NCI-H460 (cell line): ENCODE measurements at regions not wholly inside any gene's neighbourhood (a gene's known extent, or its start where the extent isn't known, plus 50 kb on each side); places are given as distances from the start of the nearest gene placed in this dataset.
"Not testable (repeated sequence)": the region's sequence is repeated elsewhere in the genome, so short reads cannot be mapped to it uniquely, and the experiment has no call there.

ENCODE experiments used
- DNase-seq: peaks from one replicate; pipeline ENCODE4 v3.0.0-alpha.2; 2016; ENCODE audit warnings: low read depth; ENCODE audit errors: extremely low read depth

DNA sequence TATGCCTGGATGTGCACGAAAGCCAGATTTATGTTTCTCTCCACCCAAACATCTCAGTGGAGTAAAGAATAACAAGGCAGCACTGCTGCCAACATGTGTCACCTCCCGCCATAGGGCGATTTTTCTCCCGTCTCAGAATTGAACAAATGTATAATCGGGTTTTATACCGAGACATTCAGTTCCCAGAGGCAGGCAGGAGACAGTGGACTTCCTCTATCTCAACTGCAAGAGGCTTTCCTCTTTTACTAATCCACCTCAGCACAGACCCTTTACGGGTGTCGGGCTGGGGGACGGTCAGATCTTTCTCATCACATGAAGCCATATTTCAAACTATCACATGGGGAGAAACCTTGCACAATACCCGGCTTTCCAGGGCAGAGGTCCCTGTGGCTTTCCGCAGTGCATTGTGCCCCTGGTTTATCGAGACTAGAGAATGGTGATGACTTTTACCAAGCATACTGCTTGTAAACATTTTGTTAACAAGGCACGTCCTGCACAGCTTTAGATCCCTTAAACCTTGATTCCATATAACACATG, 124.2 kb upstream of the ZNF184 start:
- not testable (repeated sequence) for DNase-seq

DNA sequence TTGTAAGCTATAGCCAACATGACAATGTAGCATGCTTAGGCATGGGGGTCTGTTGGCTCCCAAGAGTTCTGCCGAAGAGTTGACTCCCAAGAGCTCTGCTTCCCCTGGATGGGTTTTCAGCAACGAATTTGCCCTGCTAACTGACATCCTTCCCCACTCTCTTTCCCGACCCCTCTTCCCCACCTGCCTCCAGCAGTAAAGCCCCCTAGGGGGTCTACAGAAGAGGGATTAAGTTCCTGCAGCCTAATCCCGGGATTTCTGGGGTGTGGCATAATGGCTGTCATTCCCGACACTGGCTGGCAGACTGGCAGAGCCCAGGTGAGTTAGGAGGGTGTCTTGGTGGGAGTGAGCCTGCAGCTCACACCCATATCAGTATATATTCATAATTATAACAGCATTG, 121.0 kb upstream of the ZNF184 start:
- DNase-seq, result no peak

- DNase-seq, result no peak
These were observed 120.4 kb upstream of the ZNF184 start for GRCh38 chr6:27593200-27593818.

DNA sequence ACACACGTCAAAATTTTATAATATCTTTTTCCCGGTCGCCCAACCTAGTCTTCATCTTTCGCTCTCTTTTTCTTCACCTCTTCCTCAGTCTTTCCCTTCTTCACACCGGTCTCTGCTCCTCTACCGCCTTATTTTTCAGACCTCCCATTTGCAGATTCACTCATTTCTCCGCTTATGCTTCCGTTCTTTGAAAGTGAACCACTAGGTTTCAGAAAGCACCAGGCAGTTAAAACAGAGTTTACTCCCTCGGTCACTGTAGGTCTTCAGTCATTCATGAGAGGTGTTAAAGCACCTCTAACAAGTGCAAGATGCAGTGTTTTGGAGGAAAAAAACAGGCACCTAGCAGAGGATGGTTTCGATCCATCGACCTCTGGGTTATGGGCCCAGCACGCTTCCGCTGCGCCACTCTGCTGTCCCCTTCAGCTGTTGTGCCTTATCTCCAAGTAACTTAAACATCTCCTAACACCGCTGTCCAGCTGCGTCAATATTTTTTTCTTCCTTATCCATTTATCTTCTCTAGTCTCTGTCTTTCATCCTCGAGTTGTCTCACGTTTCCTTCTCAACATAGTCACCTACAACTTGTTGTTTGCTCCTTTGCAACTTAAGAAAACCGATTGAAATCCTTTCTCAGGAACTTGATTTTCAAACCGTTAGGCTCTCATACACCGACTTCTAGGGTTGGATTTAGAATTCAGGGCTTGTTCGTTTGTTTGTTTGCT, 119.7 kb upstream of the ZNF184 start:
- DNase-seq, result peak; percentile 64

- peak; percentile 53 for DNase-seq
These were observed 119.0 kb upstream of the ZNF184 start for GRCh38 chr6:27591699-27592480.

DNA sequence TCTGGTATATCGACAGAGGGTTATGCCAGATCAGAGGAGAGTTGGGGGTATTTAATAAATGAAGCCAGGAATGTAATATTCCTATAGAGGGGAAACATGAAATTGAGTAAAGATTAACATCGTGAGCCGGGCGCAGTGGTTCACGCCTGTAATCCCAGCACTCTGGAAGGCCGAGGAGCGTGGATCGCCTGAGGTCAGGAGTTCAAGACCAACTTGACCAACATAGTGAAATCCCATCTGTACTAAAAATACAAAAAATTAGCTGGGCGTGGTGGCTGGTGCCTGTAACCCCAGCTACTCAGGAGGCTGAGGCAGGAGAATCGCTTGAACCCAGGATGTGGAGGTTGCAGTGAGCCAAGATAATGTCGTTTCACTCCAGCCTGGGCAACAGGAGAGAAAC, 112.4 kb upstream of the ZNF184 start:
- not testable (repeated sequence) for DNase-seq

GRCh38 chr6:27584326-27584725, 111.4 kb upstream of the ZNF184 start:
- no peak for DNase-seq

GRCh38 chr6:27582928-27583725, 110.2 kb upstream of the ZNF184 start:
- DNase-seq, result peak; percentile 60

- no peak for DNase-seq
These were observed 107.1 kb upstream of the ZNF184 start for GRCh38 chr6:27579973-27580372.

DNA sequence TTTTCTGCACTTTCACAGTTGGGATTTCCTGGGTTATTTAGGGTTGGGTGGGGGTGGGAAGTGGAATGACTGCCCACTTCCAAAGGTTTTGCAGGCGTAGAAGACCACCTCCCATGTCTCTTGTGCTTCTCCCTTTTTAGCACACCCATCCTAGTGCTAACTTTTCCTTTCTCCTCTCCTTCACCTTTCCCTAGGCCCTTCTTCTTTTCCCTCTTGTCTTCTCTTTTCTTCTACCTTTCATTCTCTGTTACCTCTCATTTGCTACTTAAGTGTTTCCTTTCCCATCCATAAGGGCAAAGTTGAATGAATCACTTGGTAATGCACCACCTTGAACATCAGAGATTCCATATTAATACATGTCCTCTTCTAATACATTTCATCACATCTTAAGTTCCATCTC, 105.0 kb upstream of the ZNF184 start:
- DNase-seq, result no peak

DNA sequence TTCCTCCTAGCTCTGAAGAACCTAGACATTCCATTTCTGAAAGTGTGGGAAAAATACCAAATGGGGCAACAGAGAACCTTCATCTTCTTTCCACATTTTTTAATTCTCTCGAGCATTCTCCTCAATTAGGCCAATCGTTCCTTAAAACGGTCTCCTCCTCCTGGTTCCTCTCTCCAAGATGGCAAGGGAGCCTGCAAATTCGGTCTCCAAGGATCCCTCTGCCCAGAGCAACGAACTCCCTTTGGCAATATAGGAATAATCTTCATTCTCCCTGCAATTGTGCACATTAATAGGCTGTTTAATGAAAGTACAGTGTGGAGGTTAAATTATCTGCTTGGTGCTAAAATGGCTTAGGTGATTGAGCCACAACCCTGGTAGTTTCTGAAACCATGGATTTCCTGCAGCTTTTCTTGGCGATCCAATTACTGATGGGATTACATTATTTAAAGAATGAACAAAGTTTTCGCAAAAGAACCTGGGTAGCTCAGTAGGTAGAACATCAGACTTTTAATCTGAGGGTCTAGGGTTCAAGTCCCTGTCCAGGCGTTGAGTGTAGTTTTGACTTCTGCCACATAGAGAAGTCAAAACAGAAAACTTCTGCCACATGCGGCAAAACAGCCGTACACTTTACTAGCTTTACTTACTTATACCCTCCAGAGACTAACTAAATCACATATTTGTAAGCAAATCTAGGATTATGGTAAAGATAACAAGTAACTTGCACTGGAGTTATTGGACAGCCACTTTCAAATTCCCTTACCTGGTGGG, 102.9 kb upstream of the ZNF184 start:
- peak; percentile 54 for DNase-seq

DNA sequence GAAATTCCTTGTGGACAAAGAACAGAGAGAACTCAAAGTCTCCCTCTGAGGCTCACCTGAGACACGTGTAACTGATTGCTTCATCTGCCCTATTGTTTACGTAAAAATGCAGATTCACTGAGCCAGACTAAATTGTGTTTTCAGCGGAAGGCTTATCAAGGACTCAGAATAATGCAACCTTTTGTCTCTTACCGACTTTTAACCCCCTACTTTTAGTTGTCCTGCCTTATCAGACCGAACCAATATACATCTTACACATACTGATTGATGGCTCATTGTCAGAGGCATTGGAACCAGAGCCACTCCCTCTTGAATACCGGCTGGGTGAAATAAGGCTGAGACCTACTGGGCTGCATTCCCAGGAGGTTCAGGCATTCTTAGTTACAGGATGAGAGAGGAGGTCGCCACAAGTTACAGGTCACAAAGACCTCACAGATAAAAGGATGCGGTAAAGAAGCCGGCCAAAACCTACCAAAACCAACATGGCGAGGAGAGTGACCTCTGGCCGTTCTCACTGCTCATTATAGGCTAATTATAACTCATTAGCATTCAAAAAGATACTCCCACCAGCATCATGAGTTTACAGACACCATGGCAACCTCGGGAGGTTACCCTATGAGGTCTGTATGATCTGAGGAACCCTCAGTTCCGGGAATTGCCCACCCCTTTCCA, 95.5 kb upstream of the ZNF184 start:
- no peak for DNase-seq

- peak; percentile 54 for DNase-seq
These were observed 93.2 kb upstream of the ZNF184 start for GRCh38 chr6:27565839-27566779.

GRCh38 chr6:27562027-27562410, 89.1 kb upstream of the ZNF184 start:
- DNase-seq, result no peak

DNA sequence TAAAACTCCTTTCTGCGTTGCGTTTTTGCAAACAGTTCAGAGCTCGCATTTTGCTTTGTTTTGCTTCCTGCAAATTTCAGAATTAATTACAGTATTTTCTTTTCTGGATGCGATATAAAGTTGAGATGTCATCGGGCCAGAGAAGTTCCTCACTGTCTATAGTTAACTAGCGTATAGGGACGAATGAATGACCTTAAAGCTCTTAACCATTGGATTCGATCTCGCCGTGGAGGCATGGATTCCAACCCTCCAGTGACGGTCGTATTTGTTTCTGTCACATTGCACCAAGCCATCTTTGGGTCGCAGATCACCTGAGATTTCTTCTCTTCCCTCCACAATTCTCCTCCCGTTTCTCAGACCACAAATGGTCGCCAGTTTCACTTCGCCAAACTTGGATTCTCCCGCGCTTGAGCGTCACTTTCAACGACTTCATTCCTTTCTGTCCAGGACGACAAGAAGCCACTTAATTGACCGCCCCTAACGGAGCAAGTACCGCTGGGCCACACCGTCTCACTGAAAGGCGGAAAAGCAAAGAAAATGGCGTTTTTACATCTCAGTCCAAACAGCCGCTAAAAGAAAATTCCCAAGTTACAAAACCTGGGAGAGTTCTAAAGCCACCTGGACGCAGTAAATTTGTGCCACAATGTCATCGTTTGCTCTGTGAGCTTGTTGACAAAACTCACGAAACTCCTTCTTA, 85.3 kb upstream of the ZNF184 start:
- DNase-seq, result no peak

DNA sequence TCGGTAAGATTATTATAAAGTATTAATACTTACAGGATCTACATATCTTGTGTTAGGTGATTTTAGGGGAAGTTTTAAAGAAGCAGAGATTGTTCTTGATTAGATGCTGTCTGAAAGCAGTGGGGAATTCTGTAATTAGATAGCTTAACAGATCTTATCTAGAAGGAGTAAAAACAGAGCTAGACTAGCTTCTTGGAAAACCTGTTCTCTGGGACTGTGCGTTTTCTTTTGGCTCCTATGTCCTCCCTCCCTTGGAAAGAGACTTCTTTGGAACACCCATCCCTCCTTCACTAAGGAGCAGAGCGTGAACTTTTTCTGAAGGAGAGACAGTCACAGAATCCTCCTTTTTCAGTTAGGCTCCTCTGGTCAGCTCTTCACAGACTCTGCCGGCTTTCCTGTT, 83.5 kb upstream of the ZNF184 start:
- DNase-seq, result no peak

DNA sequence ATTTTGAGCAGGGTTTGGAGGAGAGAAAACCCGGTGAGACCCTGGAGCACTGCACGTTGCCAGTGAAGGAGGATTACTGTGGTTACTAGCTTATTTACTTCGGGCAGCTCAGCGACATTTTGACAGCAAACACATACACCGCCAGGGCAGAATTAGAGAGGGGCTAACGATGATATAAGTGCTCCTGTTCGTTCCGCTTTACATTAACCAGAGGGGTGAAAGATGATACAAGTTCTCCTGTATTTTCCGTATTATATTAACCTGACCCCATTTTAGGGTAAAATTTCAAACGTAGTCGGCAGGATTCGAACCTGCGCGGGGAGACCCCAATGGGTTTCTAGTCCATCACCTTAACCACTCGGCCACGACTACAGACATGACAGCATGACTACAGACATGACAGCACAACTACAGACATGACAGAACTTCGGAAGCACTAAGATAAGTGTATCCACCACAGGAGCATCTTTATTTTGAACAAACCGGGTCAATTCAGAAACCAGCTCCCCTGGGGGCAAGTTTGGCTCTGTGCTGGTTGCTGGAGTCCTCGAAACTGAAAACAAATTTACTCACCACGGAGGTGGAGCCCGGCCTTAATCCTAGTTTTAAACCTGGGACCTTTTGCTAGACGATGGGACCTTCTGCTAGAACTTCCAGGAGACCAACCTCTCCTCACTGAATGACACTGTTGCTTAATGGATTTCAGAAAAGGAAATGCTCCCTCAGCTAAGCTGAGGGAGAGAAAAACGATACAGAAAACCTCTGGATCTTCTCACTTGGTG, 80.4 kb upstream of the ZNF184 start:
- DNase-seq, result peak; percentile 66
